GM19035 (cell line): ENCODE measurements at regions not wholly inside any gene's neighbourhood (a gene's known extent, or its start where the extent isn't known, plus 50 kb on each side); places are given as distances from the start of the nearest gene placed in this dataset.

Experiments used
- ATAC-seq: cut with Tn5 transposase; IDR thresholded peaks from one replicate; pipeline ENCODE4 v1.9.1; 2021; ENCODE audit not compliant: unreplicated experiment

DNA sequence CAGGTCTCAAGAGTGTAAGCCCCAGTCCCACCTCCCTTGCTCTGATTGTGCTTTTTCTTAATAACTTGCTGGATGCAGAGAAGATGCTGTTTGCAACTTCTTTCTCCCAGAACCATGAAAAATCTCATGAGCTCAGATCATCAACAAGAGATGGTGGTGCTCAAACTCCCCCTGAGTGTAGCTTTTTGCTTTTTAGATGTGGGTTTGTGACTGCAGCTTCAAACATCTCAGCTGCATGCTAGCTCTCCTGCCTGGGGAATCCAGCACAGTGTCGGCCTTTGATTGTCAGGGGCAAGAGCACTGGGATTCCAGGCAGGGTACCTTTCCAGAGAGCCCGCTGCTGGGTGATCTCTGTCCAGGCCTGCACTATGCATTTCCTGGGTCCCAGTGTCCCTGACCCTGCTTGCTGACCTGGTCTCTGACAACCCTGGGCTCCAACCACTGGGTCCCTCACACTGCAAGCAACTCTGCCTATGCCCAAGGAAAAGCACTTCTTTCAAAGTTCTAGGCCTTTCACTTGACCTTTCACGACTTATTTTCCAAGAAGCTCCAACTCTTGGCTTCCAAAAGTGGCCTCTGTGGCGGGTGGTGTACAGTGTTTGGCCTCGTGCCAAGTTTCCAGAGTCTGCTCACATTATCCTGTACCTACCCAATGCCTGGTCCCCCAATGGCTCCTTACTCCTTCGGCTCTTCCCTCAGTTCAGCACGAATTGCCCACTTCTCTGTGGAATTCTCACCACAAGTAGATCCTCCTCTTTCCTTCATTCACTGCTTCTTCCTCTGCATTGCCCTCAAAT lies 69.7 kb upstream of the LY86 start:
- no peak for ATAC-seq

DNA sequence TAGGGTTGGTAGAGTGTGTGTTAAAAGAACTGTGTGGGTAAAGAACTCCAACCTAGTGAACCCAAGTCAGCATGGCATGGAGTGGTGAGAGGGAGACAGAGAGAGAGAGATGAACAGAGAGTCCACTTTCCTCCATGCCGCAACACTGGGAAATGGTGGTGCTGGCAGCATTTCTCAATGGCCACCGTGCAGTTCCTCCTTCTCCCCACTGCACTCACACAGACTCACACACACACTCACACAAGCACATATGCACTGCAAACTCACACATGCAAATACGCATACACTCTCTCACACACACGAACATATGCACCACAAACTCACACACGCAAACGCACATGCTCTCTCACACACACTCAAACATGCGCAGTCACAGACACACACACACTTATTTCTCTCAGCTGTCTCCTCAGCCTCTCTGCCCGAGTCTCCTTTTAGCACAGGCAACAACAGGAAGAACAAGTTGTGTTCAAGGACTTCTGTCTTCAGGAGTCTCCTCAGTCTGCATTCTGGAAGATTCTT lies 66.5 kb upstream of the LY86 start:
- ATAC-seq: no peak

DNA sequence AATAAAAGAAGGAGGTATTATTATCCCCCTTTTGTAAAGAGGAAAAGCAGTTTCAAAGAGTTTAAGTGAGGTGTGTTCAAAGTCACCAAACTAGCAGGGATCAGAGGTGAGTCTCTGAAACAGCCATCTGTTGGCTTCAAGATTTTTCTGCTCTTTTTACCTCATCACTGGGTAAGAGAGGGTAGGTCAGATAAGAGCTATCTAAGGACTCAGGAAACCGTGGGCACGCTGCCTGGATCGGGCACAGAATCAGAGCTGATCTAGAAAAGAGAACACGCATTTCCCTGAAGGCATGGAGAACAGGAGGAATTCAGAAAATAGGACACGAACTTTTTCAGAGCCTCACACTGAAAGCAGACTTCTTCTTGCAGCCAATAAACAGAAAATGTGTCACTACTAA lies 65.8 kb upstream of the LY86 start:
- ATAC-seq: no peak

DNA sequence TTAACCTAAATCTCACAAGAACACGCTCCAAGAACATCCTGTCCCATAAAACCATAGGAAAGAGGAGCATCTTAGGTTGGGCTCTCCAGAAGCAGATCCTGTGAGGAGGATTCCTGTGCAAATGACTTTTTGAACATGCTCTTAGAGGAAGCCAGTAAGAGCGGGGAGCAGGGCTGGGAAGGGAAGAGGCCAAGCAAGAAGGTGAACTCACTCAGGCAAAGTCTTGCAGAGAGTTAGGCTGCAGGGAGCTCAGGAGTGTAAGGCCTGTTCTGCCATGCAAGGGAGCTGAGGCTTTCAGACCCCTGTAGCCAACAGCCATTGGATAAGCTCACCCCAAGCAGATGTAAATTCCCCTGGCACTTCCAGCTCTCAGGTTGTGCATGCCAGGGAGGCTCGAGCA lies 63.6 kb upstream of the LY86 start:
- ATAC-seq: no peak

DNA sequence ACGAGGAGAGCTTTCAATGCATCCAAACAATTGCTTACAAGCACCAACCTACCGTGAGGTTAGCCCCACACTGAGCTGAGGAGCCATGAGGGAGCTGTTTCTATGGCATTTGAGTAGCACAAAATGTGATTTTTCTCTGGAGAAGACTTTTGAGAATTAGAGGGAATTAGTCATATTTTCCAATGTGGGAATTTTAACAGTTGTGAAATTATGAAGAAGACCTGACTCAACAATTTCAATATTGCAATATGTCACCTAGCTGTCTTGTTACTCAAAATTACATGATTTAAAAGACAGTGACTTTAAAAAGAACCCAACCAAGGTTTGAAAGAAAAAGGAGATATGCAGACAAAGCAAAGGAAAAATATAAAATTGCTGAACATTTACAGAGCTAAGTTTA lies 62.6 kb upstream of the LY86 start:
- no peak for ATAC-seq

DNA sequence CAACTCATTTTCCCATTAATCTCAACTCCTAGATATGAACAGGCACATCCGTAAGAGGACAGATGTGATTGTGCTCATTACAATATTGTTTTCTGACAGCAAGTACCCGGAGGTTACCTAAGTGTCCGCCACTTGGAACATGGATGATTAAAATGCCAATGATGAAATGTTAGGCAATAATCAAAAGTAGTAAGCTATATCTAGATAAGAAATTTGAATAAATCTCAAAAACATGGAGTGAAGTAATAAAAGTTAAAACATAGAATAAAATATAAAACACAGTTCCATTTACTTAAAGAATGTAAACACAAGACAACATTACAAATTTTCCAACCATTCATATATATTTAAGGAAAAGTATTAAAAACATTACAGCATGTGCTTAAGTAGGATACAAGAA lies 59.2 kb upstream of the LY86 start:
- no peak for ATAC-seq

DNA sequence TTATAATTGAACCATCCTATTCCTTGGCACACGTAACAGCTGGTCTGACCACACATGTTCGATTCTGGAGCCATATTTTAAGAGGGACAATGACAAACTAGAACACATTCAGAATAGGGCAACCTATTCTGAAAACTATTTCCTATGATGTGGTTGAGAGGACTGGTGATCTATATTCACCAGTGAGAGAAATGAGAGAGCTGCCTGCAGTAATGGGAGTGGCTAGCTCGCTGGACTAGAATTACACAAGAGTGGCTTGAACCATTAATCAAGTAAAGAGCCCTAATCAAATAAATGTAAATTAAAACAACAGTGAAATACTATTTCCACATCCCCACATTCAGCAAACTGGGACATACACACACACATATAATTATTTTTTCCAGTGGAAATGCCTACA lies 55.3 kb upstream of the LY86 start:
- ATAC-seq: no peak

DNA sequence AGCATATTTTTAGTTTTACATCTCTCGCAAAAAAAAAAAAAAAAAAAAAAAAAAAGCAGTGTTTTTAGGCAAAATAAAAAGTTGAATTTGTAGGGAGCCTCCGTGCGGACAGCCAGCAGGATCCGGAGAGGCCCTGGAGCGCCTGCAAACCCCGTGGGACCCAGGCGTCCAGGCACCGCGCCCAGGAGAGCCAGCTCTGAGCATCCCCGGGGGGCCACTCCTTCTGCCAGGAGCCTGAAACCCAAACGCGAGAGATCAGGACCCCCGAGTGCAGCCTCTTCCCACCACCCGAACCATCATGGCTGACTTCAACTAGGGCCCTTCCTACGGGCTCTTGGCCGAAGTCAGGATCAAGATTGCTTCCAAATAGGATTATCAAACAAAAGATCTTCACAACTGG lies 54.1 kb upstream of the LY86 start:
- ATAC-seq: no peak

DNA sequence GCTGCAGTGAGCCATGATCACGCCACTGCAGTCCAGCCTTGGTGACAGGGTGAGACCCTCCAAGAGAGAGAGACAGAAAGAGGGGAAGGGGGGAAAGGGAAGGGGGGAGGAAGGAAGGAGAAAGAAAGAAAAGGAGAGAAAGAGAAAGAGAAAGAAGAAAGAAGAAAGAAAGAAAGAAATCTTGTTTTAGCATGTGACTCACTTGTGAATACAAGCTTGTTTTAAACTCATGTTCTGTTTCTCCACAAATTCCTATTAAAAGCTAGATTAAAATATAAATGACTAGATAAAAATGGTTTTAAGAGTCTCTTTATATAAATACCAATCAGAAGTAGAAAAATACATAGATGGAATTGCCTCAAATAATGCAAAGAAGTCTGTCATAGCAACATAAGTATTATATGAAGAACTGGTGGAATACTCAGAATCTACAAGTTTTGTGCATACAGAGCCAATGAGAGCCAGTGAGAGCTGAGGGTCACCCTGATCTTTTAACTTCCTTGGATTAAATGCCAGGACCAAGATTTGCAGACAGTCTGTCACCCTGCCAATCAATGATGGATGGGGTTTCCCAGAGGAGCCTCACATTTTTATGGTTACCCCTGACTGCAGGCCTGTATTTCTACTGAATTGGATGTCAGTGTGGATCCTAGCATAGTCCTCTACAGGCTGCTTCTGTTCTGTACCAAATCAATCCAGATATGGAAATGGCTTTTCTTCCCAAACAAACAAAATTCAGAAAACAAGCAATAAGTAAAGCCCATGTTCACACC lies 50.8 kb upstream of the LY86 start:
- ATAC-seq: no peak

DNA sequence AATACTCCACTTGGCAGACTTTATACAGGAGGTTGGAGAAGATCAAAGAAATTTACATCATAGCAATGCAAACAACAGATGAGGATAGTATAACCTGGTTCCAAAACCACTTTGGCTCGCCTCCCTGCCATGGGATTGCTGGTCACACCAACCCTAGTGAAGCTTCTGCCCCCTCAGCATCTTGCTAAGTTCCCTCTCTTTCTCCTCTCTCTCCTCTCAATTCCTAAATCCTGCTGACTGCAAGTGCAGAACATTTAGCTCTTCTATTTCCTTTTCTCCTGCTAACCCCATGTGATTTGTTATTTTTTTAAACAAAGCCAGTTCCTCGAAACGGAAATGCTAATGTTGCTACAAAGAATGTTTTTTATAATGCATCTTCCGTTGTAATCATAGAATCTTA lies 50.3 kb upstream of the LY86 start:
- ATAC-seq: no peak
